ENCODE measurements at regions not wholly inside any gene's neighbourhood (a gene's known extent, or its start where the extent isn't known, plus 50 kb on each side); places are given as distances from the start of the nearest gene placed in this dataset.

DNA sequence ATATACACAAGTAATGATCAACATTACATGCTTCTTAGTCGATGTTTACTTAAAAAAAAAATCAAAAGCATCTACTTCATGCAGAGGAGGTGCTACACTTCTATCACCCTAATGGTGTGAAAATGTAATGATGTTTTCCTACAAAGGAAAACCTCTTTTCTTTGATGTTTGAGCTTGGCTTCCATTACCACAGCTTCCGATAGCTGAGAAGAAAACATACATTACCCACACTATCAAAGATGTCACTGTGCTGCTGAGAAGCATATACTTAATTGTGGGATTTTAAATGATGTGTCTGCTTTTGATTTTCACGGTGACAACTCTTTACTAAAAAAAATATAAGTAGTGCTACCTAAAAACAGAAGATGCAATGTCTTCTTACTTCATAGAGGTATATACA, 200.2 kb upstream of the PHF14 start:
- H3K9me3 ChIP-seq (ENCODE audit: control insufficient read depth, insufficient read depth, low read depth, low read length), result no peaks in the 10 kb centered on the region
- no peak overlapping the region for H3K4me3 ChIP-seq (ENCODE audit: low read depth, low read length)
- ChIA-PET POLR2A (no interaction called here), CTCF (no interaction called here)
- no peaks in the 10 kb centered on the region for H3K4me1 ChIP-seq (ENCODE audit: control insufficient read depth, insufficient read depth, low read length)
- TF ChIP-seq ZNF521 (tag by site-specific recombination; IDR thresholded peaks at IDR 0.05), result no peak
- no peak for TF ChIP-seq TRIM28 (IDR thresholded peaks at IDR 0.05; ENCODE audit: borderline replicate concordance, low read length)
- no peak for TF ChIP-seq ZSCAN23 (tag by site-specific recombination; IDR thresholded peaks at IDR 0.05)
- TF ChIP-seq, protein P1, sequence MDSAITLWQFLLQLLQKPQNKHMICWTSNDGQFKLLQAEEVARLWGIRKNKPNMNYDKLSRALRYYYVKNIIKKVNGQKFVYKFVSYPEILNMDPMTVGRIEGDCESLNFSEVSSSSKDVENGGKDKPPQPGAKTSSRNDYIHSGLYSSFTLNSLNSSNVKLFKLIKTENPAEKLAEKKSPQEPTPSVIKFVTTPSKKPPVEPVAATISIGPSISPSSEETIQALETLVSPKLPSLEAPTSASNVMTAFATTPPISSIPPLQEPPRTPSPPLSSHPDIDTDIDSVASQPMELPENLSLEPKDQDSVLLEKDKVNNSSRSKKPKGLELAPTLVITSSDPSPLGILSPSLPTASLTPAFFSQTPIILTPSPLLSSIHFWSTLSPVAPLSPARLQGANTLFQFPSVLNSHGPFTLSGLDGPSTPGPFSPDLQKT (IDR thresholded peaks at IDR 0.05; ENCODE audit: borderline replicate concordance, low read depth, low read length), result no peak
- TF ChIP-seq ZNF776 (tag by site-specific recombination; IDR thresholded peaks at IDR 0.05; ENCODE audit: borderline replicate concordance), result no peak
- TF ChIP-seq HOXD13 (CRISPR knock-in tag; IDR thresholded peaks at IDR 0.05; ENCODE audit: borderline replicate concordance), result no peak
- no peak for TF ChIP-seq ZNF830 (tag by site-specific recombination; IDR thresholded peaks at IDR 0.05; ENCODE audit: low read depth)
- TF ChIP-seq, protein P2, sequence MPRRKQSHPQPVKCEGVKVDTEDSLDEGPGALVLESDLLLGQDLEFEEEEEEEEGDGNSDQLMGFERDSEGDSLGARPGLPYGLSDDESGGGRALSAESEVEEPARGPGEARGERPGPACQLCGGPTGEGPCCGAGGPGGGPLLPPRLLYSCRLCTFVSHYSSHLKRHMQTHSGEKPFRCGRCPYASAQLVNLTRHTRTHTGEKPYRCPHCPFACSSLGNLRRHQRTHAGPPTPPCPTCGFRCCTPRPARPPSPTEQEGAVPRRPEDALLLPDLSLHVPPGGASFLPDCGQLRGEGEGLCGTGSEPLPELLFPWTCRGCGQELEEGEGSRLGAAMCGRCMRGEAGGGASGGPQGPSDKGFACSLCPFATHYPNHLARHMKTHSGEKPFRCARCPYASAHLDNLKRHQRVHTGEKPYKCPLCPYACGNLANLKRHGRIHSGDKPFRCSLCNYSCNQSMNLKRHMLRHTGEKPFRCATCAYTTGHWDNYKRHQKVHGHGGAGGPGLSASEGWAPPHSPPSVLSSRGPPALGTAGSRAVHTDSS (tag by site-specific recombination; IDR thresholded peaks at IDR 0.05), result no peak
- H3K27ac ChIP-seq (ENCODE audit: extremely low read depth, low read depth, low read length), result no peak overlapping the region
- no peaks in the 10 kb centered on the region for H3K36me3 ChIP-seq (ENCODE audit: control insufficient read depth in 2 of 2, insufficient read depth in 1 of 2, low read length in 2 of 2)

DNA sequence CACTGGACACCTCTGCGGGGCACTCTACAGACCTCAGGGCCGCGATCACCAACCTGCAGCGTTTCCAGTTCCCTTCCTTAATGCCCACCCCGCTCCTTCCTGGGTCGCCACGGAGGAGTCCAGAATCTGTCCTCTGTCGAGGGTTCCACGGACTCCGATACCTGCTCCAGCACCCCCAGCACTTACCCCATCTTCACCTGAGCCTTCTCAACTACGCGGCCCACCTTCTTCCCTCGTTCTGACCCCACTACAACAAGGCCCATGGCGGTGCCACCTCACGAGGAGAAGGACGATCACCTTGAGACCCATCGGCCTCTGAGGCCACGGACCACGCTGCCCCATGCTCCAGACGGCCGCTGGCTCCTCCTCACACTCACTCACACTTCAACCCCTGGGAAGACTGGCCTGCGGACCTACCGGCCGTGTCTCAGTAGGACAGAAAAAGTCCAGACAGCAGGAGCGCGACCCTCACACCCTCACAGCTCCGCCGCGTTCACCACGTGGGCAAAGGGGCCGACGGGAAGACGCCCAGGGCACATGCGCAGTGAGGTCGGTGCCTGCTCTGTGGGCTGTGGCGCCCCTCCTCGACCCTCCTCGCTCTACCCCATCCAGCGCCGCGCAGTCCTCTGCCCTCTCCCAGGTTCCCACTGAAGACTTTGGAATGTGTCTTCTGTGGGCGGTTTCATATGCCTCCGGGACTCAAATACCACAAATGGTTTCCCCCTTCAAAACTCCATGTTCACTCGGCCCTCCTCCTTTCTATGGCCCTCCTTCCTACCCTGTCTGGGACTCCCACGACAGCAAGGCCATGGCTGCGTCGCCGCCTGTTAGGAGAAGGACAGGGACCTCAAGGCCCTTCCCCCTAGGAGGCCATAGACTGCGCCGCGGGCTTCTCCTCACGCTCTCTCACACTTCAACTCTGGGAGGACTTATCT, 193.9 kb upstream of the PHF14 start:
- ChIA-PET CTCF (no interaction called here), POLR2A (no interaction called here)
- Histone ChIP-seq H3K9me3 (ENCODE audit: control insufficient read depth, insufficient read depth, low read depth, low read length) (no peaks in the 10 kb centered on the region), H3K4me1 (ENCODE audit: control insufficient read depth, insufficient read depth, low read length) (no peaks in the 10 kb centered on the region), H3K36me3 (ENCODE audit: control insufficient read depth in 2 of 2, insufficient read depth in 1 of 2, low read length in 2 of 2) (no peaks in the 10 kb centered on the region), H3K4me3 (ENCODE audit: low read depth, low read length) (no peak overlapping the region), H3K27ac (ENCODE audit: extremely low read depth, low read depth, low read length) (no peak overlapping the region)
- no peak for TF ChIP-seq ZNF473 (tag by site-specific recombination; IDR thresholded peaks at IDR 0.05)
- TF ChIP-seq ZNF658 (tag by site-specific recombination; IDR thresholded peaks at IDR 0.05), result no peak
- no peak for TF ChIP-seq ZNF274 (IDR thresholded peaks at IDR 0.05; ENCODE audit: low read length)
- TF ChIP-seq ZNF274 (tag by site-specific recombination; IDR thresholded peaks at IDR 0.05; ENCODE audit: borderline replicate concordance), result no peak
- no peak for TF ChIP-seq YY2 (tag by site-specific recombination; IDR thresholded peaks at IDR 0.05)
- no peak for TF ChIP-seq TCF7L2 (IDR thresholded peaks at IDR 0.05; ENCODE audit: borderline replicate concordance, low read depth, low read length)
- TF ChIP-seq BCL11A (tag by site-specific recombination; IDR thresholded peaks at IDR 0.05; ENCODE audit: low read depth), result no peak
- no peak for TF ChIP-seq ZNF555 (tag by site-specific recombination; conservative IDR thresholded peaks at IDR 0.05)
- no peak for TF ChIP-seq ZNF660 (tag by site-specific recombination; IDR thresholded peaks at IDR 0.05)
- TF ChIP-seq ZFP3 (tag by site-specific recombination; IDR thresholded peaks at IDR 0.05; ENCODE audit: low read depth), result no peak
- TF ChIP-seq ZNF843 (tag by site-specific recombination; IDR thresholded peaks at IDR 0.05), result no peak
- TF ChIP-seq, protein P3, sequence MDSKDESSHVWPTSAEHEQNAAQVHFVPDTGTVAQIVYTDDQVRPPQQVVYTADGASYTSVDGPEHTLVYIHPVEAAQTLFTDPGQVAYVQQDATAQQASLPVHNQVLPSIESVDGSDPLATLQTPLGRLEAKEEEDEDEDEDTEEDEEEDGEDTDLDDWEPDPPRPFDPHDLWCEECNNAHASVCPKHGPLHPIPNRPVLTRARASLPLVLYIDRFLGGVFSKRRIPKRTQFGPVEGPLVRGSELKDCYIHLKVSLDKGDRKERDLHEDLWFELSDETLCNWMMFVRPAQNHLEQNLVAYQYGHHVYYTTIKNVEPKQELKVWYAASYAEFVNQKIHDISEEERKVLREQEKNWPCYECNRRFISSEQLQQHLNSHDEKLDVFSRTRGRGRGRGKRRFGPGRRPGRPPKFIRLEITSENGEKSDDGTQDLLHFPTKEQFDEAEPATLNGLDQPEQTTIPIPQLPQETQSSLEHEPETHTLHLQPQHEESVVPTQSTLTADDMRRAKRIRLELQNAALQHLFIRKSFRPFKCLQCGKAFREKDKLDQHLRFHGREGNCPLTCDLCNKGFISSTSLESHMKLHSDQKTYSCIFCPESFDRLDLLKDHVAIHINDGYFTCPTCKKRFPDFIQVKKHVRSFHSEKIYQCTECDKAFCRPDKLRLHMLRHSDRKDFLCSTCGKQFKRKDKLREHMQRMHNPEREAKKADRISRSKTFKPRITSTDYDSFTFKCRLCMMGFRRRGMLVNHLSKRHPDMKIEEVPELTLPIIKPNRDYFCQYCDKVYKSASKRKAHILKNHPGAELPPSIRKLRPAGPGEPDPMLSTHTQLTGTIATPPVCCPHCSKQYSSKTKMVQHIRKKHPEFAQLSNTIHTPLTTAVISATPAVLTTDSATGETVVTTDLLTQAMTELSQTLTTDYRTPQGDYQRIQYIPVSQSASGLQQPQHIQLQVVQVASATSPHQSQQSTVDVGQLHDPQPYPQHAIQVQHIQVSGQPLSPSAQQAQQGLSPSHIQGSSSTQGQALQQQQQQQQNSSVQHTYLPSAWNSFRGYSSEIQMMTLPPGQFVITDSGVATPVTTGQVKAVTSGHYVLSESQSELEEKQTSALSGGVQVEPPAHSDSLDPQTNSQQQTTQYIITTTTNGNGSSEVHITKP (tag by site-specific recombination; IDR thresholded peaks at IDR 0.05), result no peak
- TF ChIP-seq ZBTB20 (tag by site-specific recombination; IDR thresholded peaks at IDR 0.05), result no peak
- TF ChIP-seq, protein P4, sequence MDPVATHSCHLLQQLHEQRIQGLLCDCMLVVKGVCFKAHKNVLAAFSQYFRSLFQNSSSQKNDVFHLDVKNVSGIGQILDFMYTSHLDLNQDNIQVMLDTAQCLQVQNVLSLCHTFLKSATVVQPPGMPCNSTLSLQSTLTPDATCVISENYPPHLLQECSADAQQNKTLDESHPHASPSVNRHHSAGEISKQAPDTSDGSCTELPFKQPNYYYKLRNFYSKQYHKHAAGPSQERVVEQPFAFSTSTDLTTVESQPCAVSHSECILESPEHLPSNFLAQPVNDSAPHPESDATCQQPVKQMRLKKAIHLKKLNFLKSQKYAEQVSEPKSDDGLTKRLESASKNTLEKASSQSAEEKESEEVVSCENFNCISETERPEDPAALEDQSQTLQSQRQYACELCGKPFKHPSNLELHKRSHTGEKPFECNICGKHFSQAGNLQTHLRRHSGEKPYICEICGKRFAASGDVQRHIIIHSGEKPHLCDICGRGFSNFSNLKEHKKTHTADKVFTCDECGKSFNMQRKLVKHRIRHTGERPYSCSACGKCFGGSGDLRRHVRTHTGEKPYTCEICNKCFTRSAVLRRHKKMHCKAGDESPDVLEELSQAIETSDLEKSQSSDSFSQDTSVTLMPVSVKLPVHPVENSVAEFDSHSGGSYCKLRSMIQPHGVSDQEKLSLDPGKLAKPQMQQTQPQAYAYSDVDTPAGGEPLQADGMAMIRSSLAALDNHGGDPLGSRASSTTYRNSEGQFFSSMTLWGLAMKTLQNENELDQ (tag by site-specific recombination; IDR thresholded peaks at IDR 0.05; ENCODE audit: low read depth), result no peak
- TF ChIP-seq ZEB2 (tag by site-specific recombination; IDR thresholded peaks at IDR 0.05), result no peak
- TF ChIP-seq SP2 (tag by site-specific recombination; IDR thresholded peaks at IDR 0.05), result no peak
- TF ChIP-seq OVOL3 (tag by site-specific recombination; IDR thresholded peaks at IDR 0.05), result no peak
- no peak for TF ChIP-seq ZNF19 (tag by site-specific recombination; IDR thresholded peaks at IDR 0.05; ENCODE audit: low read depth)
- no peak for TF ChIP-seq ZNF76 (tag by site-specific recombination; IDR thresholded peaks at IDR 0.05; ENCODE audit: borderline replicate concordance, low read depth)

All from HEK293 (cell line).